H1 (cell line): ENCODE measurements at regions not wholly inside any gene's neighbourhood (a gene's known extent, or its start where the extent isn't known, plus 50 kb on each side); places are given as distances from the start of the nearest gene placed in this dataset.

Source experiments
- CTCF ChIA-PET: fragments of 300-600 bp; sonication (Branson Sonifier 250); formaldehyde crosslinking; loops from one replicate; lab custom pipeline; 2021; ENCODE audit not compliant: partially characterized antibody; lab: Charles Lee
- POLR2A ChIA-PET: fragments of 300-600 bp; sonication (Branson Sonifier 250); formaldehyde crosslinking; loops from one replicate; lab custom pipeline; 2021; ENCODE audit warnings: inconsistent platforms; ENCODE audit not compliant: partially characterized antibody; lab: Charles Lee
- DNase-seq, 2 experiments: peaks; one replicate each; pipeline versions ENCODE4 v3.0.0 to v3.0.0-alpha.2; 2010 to 2022; ENCODE audit warnings: low spot score in 2 of 2, low read depth in 1 of 2, mixed read lengths in 1 of 2
- FAIRE-seq: peaks from 2 replicates; lab custom pipeline; 2011; peaks lifted over from hg19 to GRCh38; lab: Jason Lieb, UNC
- H2AFZ ChIP-seq: 2 replicates; pipeline ENCODE4 v1.8.1; 2012; ENCODE audit warnings: low read length, inconsistent platforms
- H2AK5ac ChIP-seq: 2 replicates; pipeline ENCODE4 v1.6.1; 2013; ENCODE audit warnings: low read depth, low read length
- H2BK120ac ChIP-seq: replicated peaks from 2 replicates; pipeline ENCODE3; 2013; ENCODE audit warnings: low read depth, low read length, inconsistent platforms
- H2BK12ac ChIP-seq: 2 replicates; pipeline ENCODE4 v1.6.1; 2013; ENCODE audit warnings: low read depth, low read length
- H2BK15ac ChIP-seq: 2 replicates; pipeline ENCODE4 v1.6.1; 2013; ENCODE audit warnings: low read length
- H2BK20ac ChIP-seq: 2 replicates; pipeline ENCODE4 v1.6.1; 2013; ENCODE audit warnings: low read length
- H2BK5ac ChIP-seq: 2 replicates; pipeline ENCODE4 v1.6.1; 2013; ENCODE audit warnings: low read depth, low read length
- H3K14ac ChIP-seq: 2 replicates; pipeline ENCODE4 v1.6.1; 2013; ENCODE audit warnings: inconsistent platforms; ENCODE audit not compliant: insufficient read length
- H3K18ac ChIP-seq: 2 replicates; pipeline ENCODE4 v1.6.1; 2013; ENCODE audit warnings: low read length; ENCODE audit errors: extremely low read depth
- H3K23ac ChIP-seq: 2 replicates; pipeline ENCODE4 v1.6.1; 2013; ENCODE audit warnings: inconsistent platforms; ENCODE audit not compliant: insufficient read length
- H3K23me2 ChIP-seq: 2 replicates; pipeline ENCODE4 v1.6.1; 2013; ENCODE audit warnings: low read depth, low read length
- H3K27ac ChIP-seq: 2 replicates; pipeline ENCODE4 v1.6.1; 2011; ENCODE audit warnings: low read depth, low read length, inconsistent platforms
- H3K27me3 ChIP-seq, 4 experiments: replicated peaks in 1 of 4; 1 replicate in 1 of 4; 2 replicates in 3 of 4; pipeline versions ENCODE4 v1.6.1 to v1.8.1; 2011 to 2013; ENCODE audit warnings: low read length in 3 of 4, mild to moderate bottlenecking in 3 of 4, inconsistent platforms in 2 of 4, mixed read lengths in 2 of 4, moderate library complexity in 1 of 4; ENCODE audit not compliant: control insufficient read depth in 3 of 4, insufficient read depth in 3 of 4; ENCODE audit errors: extremely low read depth in 1 of 4
- H3K36me3 ChIP-seq, 4 experiments: 2 replicates each; pipeline versions ENCODE4 v1.6.1 to v1.8.1; 2011 to 2013; ENCODE audit warnings: mild to moderate bottlenecking in 4 of 4, low read length in 3 of 4, moderate library complexity in 2 of 4, control low read depth in 1 of 4, inconsistent platforms in 1 of 4; ENCODE audit not compliant: insufficient read depth in 4 of 4, control insufficient read depth in 2 of 4
- H3K4ac ChIP-seq: replicated peaks from 2 replicates; pipeline ENCODE3; 2013; ENCODE audit warnings: low read length, low read depth, mixed read lengths, inconsistent platforms; ENCODE audit not compliant: insufficient read length
- H3K4me1 ChIP-seq, 4 experiments: replicated peaks in 1 of 4; 1 replicate in 1 of 4; 2 replicates in 3 of 4; pipeline versions ENCODE4 v1.6.1 to v1.8.1; 2011 to 2013; ENCODE audit warnings: low read length in 3 of 4, inconsistent platforms in 2 of 4, mixed read lengths in 1 of 4; ENCODE audit not compliant: insufficient read depth in 4 of 4, control insufficient read depth in 3 of 4
- H3K4me2 ChIP-seq, 2 experiments: 2 replicates each; pipeline versions ENCODE4 v1.6.1 to v1.8.1; 2011 to 2013; ENCODE audit warnings: low read depth in 2 of 2, low read length in 2 of 2, control low read depth in 1 of 2, inconsistent platforms in 1 of 2, mild to moderate bottlenecking in 1 of 2; ENCODE audit not compliant: insufficient read depth in 1 of 2
- H3K4me3 ChIP-seq, 4 experiments: fragments of 200-600, 300-600 bp in 1 of 4; sonication (generic), shearing (Covaris generic), sonication (Bioruptor Twin) in 1 of 4; 2 replicates each; pipeline versions ENCODE4 v1.5.1 to v1.8.1; 2011 to 2016; ENCODE audit warnings: low read length in 4 of 4, low read depth in 3 of 4, control low read depth in 2 of 4, inconsistent platforms in 2 of 4, mild to moderate bottlenecking in 2 of 4, mixed read lengths in 1 of 4, moderate library complexity in 1 of 4; ENCODE audit not compliant: insufficient read depth in 2 of 4; ENCODE audit errors: extremely low read depth in 1 of 4
- H3K56ac ChIP-seq: replicated peaks from 2 replicates; pipeline ENCODE3; 2013; ENCODE audit warnings: low read depth, mild to moderate bottlenecking, mixed read lengths, low read length, inconsistent platforms; ENCODE audit not compliant: insufficient read length
- H3K79me1 ChIP-seq: 2 replicates; pipeline ENCODE4 v1.6.1; 2013; ENCODE audit warnings: low read depth, low read length, control low read depth
- H3K79me2 ChIP-seq, 2 experiments: 2 replicates each; pipeline versions ENCODE4 v1.6.1 to v1.8.1; 2012 to 2013; ENCODE audit warnings: low read length in 2 of 2, mild to moderate bottlenecking in 2 of 2, inconsistent platforms in 1 of 2; ENCODE audit not compliant: insufficient read depth in 2 of 2, control insufficient read depth in 1 of 2
- H3K9ac ChIP-seq, 4 experiments: replicated peaks in 1 of 4; 1 replicate in 1 of 4; 2 replicates in 3 of 4; pipeline versions ENCODE4 v1.6.1 to v1.8.1; 2011 to 2013; ENCODE audit warnings: low read depth in 3 of 4, low read length in 3 of 4, control low read depth in 2 of 4, mild to moderate bottlenecking in 2 of 4, moderate library complexity in 2 of 4, inconsistent platforms in 1 of 4; ENCODE audit errors: extremely low read depth in 1 of 4
- H3K9me3 ChIP-seq, 2 experiments: 2 replicates each; pipeline versions ENCODE4 v1.6.1 to v1.8.1; 2012 to 2013; ENCODE audit warnings: mild to moderate bottlenecking in 2 of 2, moderate library complexity in 2 of 2, control low read depth in 1 of 2, inconsistent platforms in 1 of 2, low read depth in 1 of 2, low read length in 1 of 2, mixed read lengths in 1 of 2; ENCODE audit not compliant: insufficient read depth in 2 of 2
- H4K20me1 ChIP-seq, 2 experiments: replicated peaks in 1 of 2; 2 replicates each; pipeline versions ENCODE3 to v1.8.1; 2011 to 2013; ENCODE audit warnings: inconsistent platforms in 2 of 2, low read length in 2 of 2, mild to moderate bottlenecking in 1 of 2; ENCODE audit not compliant: insufficient read depth in 2 of 2, control insufficient read depth in 1 of 2
- H4K5ac ChIP-seq: 2 replicates; pipeline ENCODE4 v1.6.1; 2013; ENCODE audit warnings: low read length, low read depth, mixed read lengths, inconsistent platforms; ENCODE audit not compliant: insufficient read length
- H4K8ac ChIP-seq: 2 replicates; pipeline ENCODE4 v1.8.0; 2013; ENCODE audit warnings: mild to moderate bottlenecking, moderate library complexity, low read length, inconsistent platforms; ENCODE audit not compliant: insufficient read depth; ENCODE audit errors: extremely low read depth
- H4K91ac ChIP-seq: replicated peaks from 2 replicates; pipeline ENCODE3; 2013; ENCODE audit warnings: low read length, mixed read lengths, inconsistent platforms; ENCODE audit not compliant: insufficient read length
- RAD21 ChIP-seq, 2 experiments: IDR thresholded peaks in 1 of 2; conservative IDR thresholded peaks in 1 of 2; 2 replicates each; pipeline ENCODE4 v1.6.1; 2011; ENCODE audit warnings: low read depth in 2 of 2, low read length in 2 of 2, improper control_type of control experiment in 1 of 2, inconsistent platforms in 1 of 2, mild to moderate bottlenecking in 1 of 2, moderate library complexity in 1 of 2
- WGBS, 2 experiments: shearing (Covaris generic) in 1 of 2; methylation state at CpG; one replicate each; pipeline versions ENCODE4 v1.1.6 to v1.1.7; 2013 to 2015; ENCODE audit warnings: low lambda C conversion rate in 2 of 2, mixed read lengths in 2 of 2, inconsistent platforms in 1 of 2, low coverage in 1 of 2, missing lambda C conversion rate in 1 of 2; ENCODE audit not compliant: insufficient replicate concordance in 2 of 2, insufficient coverage in 1 of 2, insufficient read length in 1 of 2; ENCODE audit errors: extremely low coverage in 1 of 2, missing lambda C conversion rate in 1 of 2; 5-methylcytosine and 5-hydroxymethylcytosine counted together
- TF ChIP-seq, protein P1 (sequence below): IDR thresholded peaks from 2 replicates; pipeline ENCODE4 v1.6.1; 2011; ENCODE audit warnings: low read length, improper control_type of control experiment

DNA sequence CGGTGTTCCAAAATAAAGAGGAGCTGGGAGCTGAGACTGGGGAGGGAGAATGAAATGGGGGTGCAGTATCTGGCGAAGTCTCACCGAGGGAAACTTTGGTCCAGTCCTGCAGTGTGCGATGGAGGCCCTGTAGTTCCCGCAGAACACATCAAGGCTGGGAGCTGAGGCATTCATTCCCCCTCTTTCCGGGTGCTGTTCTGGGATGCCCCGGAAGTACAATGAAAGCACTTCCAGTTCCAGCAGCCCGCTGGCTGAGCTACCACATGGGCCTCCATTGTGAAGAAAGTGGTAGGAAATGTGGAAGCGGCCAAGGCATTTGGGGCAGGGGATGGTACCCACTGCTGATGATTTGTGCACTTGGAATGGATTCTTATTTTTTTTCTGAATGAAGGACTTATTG lies 560.7 kb downstream of the GLRX3 start:
- CTCF ChIA-PET, result interaction anchor here (0.6 to 2.5 kb wide), 3 partner anchors 11 to 717 kb away, joined by 3 to 14 read pairs (median 10); no protein-coding TSS in a partner anchor
- no peaks in the 10 kb centered on the region for H3K23me2 ChIP-seq
- H3K9me3 ChIP-seq, result no peaks in the 10 kb centered on the region
- no peak overlapping the region for H3K27ac ChIP-seq
- no peak overlapping the region for H2AFZ ChIP-seq
- POLR2A ChIA-PET, result no interaction called here
- H3K14ac ChIP-seq, result no peak overlapping the region
- no peak overlapping the region for H2BK120ac ChIP-seq
- H3K79me1 ChIP-seq, result no peaks in the 10 kb centered on the region
- 97% methylated on average over 8 of the region's 9 CpGs; no CpG with 5 or more reads in 1 of the 2 experiments for WGBS, 2 experiments
- H3K9ac ChIP-seq, result no peak overlapping the region
- H2BK15ac ChIP-seq, result no peak overlapping the region
- H4K5ac ChIP-seq, result no peak overlapping the region
- no peak overlapping the region for H4K8ac ChIP-seq
- H3K4me1 ChIP-seq, result no peaks in the 10 kb centered on the region
- H3K36me3 ChIP-seq, result no peaks in the 10 kb centered on the region
- H3K79me2 ChIP-seq, result no peaks in the 10 kb centered on the region
- no peak overlapping the region for H2BK20ac ChIP-seq
- H3K27me3 ChIP-seq, result no peaks in the 10 kb centered on the region
- no peaks in the 10 kb centered on the region for H4K20me1 ChIP-seq
- no peak overlapping the region for H2AK5ac ChIP-seq
- H2BK12ac ChIP-seq, result no peak overlapping the region
- TF ChIP-seq RAD21 (IDR thresholded peaks at IDR 0.05 in 1 of 2, conservative IDR thresholded peaks at IDR 0.05 in 1 of 2; ENCODE audit: low read depth in 2 of 2, low read length in 2 of 2), result no peak
- TF ChIP-seq, protein P1, sequence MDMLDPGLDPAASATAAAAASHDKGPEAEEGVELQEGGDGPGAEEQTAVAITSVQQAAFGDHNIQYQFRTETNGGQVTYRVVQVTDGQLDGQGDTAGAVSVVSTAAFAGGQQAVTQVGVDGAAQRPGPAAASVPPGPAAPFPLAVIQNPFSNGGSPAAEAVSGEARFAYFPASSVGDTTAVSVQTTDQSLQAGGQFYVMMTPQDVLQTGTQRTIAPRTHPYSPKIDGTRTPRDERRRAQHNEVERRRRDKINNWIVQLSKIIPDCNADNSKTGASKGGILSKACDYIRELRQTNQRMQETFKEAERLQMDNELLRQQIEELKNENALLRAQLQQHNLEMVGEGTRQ, result no peak
- no peak overlapping the region for H2BK5ac ChIP-seq
- FAIRE-seq, result no peak
- no peak overlapping the region for H3K4me3 ChIP-seq
- no peak overlapping the region for H4K91ac ChIP-seq
- H3K4ac ChIP-seq, result no peak overlapping the region
- H3K56ac ChIP-seq, result no peak overlapping the region
- H3K18ac ChIP-seq, result no peak overlapping the region
- no peak overlapping the region for H3K23ac ChIP-seq
- H3K4me2 ChIP-seq, result no peak overlapping the region
- DNase-seq, result no peak
